ENCODE measurements at regions not wholly inside any gene's neighbourhood (a gene's known extent, or its start where the extent isn't known, plus 50 kb on each side); places are given as distances from the start of the nearest gene placed in this dataset.

DNA sequence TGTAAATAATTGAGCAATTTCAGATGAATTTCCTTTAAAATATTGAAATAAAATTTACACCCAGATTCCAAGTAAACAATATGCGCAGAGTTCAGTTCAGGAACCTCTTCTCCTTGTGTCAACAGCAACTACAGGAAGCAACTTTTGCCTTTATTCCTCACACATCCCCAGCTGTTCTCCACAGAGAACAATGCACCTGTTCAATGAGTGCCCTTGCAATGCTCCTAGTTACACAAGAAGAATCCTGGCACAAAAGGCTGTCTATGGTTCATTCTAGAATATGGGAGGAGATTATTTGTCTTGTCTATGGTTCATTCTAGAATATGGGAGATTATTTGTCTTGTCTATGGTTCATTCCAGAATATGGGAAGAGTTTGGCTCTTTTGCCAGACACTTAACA, 454.9 kb downstream of the BTBD3 start:
- Histone ChIP-seq H3K27me3 (ENCODE audit: insufficient read depth, poor library complexity, severe bottlenecking) (no peaks in the 10 kb centered on the region), H3K27ac (replicated peaks) (no peak overlapping the region), H3K4me3 (replicated peaks; ENCODE audit: insufficient read depth, low read length) (no peak overlapping the region)
- DNase-seq (ENCODE audit: low read depth in 1 of 2, low spot score in 1 of 2): no peak
- TF ChIP-seq CTCF (IDR thresholded peaks at IDR 0.05; ENCODE audit: insufficient read depth, low read length): no peak
- no peak for TF ChIP-seq REST (IDR thresholded peaks at IDR 0.05; ENCODE audit: insufficient replicate concordance, low read depth)
- no peak for TF ChIP-seq SPI1 (IDR thresholded peaks at IDR 0.05; ENCODE audit: borderline replicate concordance, low read depth)
- TF ChIP-seq POLR2AphosphoS5 (IDR thresholded peaks at IDR 0.05; ENCODE audit: low read depth): no peak
- TF ChIP-seq GABPA (IDR thresholded peaks at IDR 0.05; ENCODE audit: low read depth): no peak

- TF ChIP-seq SPI1 (IDR thresholded peaks at IDR 0.05; ENCODE audit: borderline replicate concordance, low read depth): no peak
- TF ChIP-seq REST (IDR thresholded peaks at IDR 0.05; ENCODE audit: insufficient replicate concordance, low read depth): no peak
- TF ChIP-seq GABPA (IDR thresholded peaks at IDR 0.05; ENCODE audit: low read depth): no peak
- no peak for TF ChIP-seq CTCF (IDR thresholded peaks at IDR 0.05; ENCODE audit: insufficient read depth, low read length)
- no peak for TF ChIP-seq POLR2AphosphoS5 (IDR thresholded peaks at IDR 0.05; ENCODE audit: low read depth)
- Histone ChIP-seq H3K4me3 (replicated peaks; ENCODE audit: insufficient read depth, low read length) (no peak overlapping the region), H3K27ac (replicated peaks) (no peak overlapping the region), H3K27me3 (ENCODE audit: insufficient read depth, poor library complexity, severe bottlenecking) (no peaks in the 10 kb centered on the region)
- DNase-seq (ENCODE audit: low read depth in 1 of 2, low spot score in 1 of 2): no peak
These were observed 458.3 kb downstream of the BTBD3 start for GRCh38 chr20:12375967-12376366.

- no peak overlapping the region for H3K27ac ChIP-seq (replicated peaks)
- H3K4me3 ChIP-seq (replicated peaks; ENCODE audit: insufficient read depth, low read length): no peak overlapping the region
- DNase-seq (ENCODE audit: low read depth in 1 of 2, low spot score in 1 of 2): no peak
- no peak for TF ChIP-seq POLR2AphosphoS5 (IDR thresholded peaks at IDR 0.05; ENCODE audit: low read depth)
- TF ChIP-seq REST (IDR thresholded peaks at IDR 0.05; ENCODE audit: insufficient replicate concordance, low read depth): no peak
- TF ChIP-seq GABPA (IDR thresholded peaks at IDR 0.05; ENCODE audit: low read depth): no peak
- TF ChIP-seq CTCF (IDR thresholded peaks at IDR 0.05; ENCODE audit: insufficient read depth, low read length): no peak
- TF ChIP-seq SPI1 (IDR thresholded peaks at IDR 0.05; ENCODE audit: borderline replicate concordance, low read depth): no peak
- H3K27me3 ChIP-seq (ENCODE audit: insufficient read depth, poor library complexity, severe bottlenecking): no peaks in the 10 kb centered on the region
These were observed 466.1 kb downstream of the BTBD3 start for GRCh38 chr20:12383821-12384220.

Data from HL-60 (cell line).